Ovary (tissue), 3 donors: ENCODE measurements at regions not wholly inside any gene's neighbourhood (a gene's known extent, or its start where the extent isn't known, plus 50 kb on each side); places are given as distances from the start of the nearest gene placed in this dataset.

Experiments used
- EP300 ChIP-seq: sonication (generic); formaldehyde crosslinking; IDR thresholded peaks from one replicate; pipeline ENCODE4 v1.6.1; 2017; ENCODE audit warnings: antibody characterized with exemption
- TF ChIP-seq, protein P1 (sequence below), 3 donors: fragments of 450-650 bp in 2 of 3; fragments of 200-600 bp in 1 of 3; IDR thresholded peaks; one replicate each; pipeline versions ENCODE4 v1.5.1 to v1.8.0; 2016 to 2022; ENCODE audit warnings: antibody characterized with exemption in 3 of 3, mild to moderate bottlenecking in 1 of 3
- donor health status: DM: no; HTN: no; CAD: no.

DNA sequence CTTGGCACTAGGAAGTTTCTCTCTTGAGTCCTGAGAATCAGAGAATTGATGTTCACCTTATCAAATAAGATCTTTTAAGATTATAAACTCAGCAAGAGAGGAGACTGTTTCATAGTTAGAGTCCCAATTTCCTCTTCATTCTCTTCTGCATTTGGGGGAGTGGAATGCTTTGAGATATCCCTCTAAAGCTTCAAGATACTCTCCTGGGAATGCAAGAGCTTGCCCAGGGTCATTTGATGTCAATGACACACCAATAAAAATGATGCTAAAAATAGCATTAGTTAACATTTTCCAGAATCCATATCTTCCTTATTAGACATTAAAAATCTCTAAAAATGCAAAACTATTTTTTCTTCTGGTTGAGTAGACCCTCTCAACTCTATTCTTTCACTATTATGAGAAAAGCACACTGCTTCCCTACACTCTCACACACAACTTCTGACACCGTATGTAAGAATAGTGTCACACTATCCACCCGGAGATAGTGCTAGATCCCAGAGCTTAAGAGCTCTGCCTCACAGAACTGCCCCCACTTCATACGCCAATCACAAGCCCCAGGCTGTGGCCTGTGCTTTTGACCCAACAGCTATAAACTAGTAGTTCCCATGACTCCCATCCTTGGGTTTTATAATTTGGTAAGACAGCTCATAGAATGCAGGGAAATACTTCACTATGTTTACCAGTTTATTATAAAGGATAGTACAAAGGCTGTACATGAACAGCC is 399.9 kb upstream of the RUNX1 start:
- TF ChIP-seq, protein P1, sequence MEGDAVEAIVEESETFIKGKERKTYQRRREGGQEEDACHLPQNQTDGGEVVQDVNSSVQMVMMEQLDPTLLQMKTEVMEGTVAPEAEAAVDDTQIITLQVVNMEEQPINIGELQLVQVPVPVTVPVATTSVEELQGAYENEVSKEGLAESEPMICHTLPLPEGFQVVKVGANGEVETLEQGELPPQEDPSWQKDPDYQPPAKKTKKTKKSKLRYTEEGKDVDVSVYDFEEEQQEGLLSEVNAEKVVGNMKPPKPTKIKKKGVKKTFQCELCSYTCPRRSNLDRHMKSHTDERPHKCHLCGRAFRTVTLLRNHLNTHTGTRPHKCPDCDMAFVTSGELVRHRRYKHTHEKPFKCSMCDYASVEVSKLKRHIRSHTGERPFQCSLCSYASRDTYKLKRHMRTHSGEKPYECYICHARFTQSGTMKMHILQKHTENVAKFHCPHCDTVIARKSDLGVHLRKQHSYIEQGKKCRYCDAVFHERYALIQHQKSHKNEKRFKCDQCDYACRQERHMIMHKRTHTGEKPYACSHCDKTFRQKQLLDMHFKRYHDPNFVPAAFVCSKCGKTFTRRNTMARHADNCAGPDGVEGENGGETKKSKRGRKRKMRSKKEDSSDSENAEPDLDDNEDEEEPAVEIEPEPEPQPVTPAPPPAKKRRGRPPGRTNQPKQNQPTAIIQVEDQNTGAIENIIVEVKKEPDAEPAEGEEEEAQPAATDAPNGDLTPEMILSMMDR (IDR thresholded peaks at IDR 0.05) = no peak
- TF ChIP-seq EP300 = no peak
